ENCODE measurements at regions not wholly inside any gene's neighbourhood (a gene's known extent, or its start where the extent isn't known, plus 50 kb on each side); places are given as distances from the start of the nearest gene placed in this dataset.

GRCh38 chr12:61706783-61707182 lies 553.4 kb upstream of the USP15 start:
- TF ChIP-seq EZH2 (IDR thresholded peaks at IDR 0.05; ENCODE audit: low read length): no peak
- no peak for TF ChIP-seq CTCF (optimal IDR thresholded peaks at IDR 0.05 in 1 of 3, IDR thresholded peaks at IDR 0.05 in 1 of 3, conservative IDR thresholded peaks at IDR 0.05 in 1 of 3; ENCODE audit: extremely low read depth in 1 of 3, insufficient read depth in 2 of 3, low read length in 3 of 3)

GRCh38 chr12:61713121-61713520 lies 547.1 kb upstream of the USP15 start:
- H3K9me1 ChIP-seq (ENCODE audit: control insufficient read depth, extremely low read depth, insufficient read depth, low read length): no peaks in the 10 kb centered on the region
- no peak overlapping the region for H3K9ac ChIP-seq (ENCODE audit: control insufficient read depth, extremely low read depth, insufficient read depth, low read length)
- DNase-seq (ENCODE audit: low read depth, low spot score): no peak
- no peaks in the 10 kb centered on the region for H3K4me1 ChIP-seq (ENCODE audit: control insufficient read depth, extremely low read depth, insufficient read depth, low read length)
- H4K20me1 ChIP-seq (ENCODE audit: control insufficient read depth, extremely low read depth, insufficient read depth, low read length): no peaks in the 10 kb centered on the region
- H3K27me3 ChIP-seq (ENCODE audit: control insufficient read depth, extremely low read depth, insufficient read depth, low read length): no peaks in the 10 kb centered on the region
- no peak overlapping the region for H3K27ac ChIP-seq (ENCODE audit: control insufficient read depth, insufficient read depth, low read length)
- TF ChIP-seq EZH2 (IDR thresholded peaks at IDR 0.05; ENCODE audit: low read length): no peak
- TF ChIP-seq CTCF (optimal IDR thresholded peaks at IDR 0.05 in 1 of 3, IDR thresholded peaks at IDR 0.05 in 1 of 3, conservative IDR thresholded peaks at IDR 0.05 in 1 of 3; ENCODE audit: extremely low read depth in 1 of 3, insufficient read depth in 2 of 3, low read length in 3 of 3): no peak
- H3K36me3 ChIP-seq (ENCODE audit: control insufficient read depth in 2 of 2, extremely low read depth in 1 of 2, insufficient read depth in 2 of 2, low read length in 2 of 2): no peaks in the 10 kb centered on the region
- no peak overlapping the region for H2AFZ ChIP-seq (ENCODE audit: control insufficient read depth, low read length)
- no peaks in the 10 kb centered on the region for H3K9me3 ChIP-seq (ENCODE audit: control insufficient read depth, low read depth, low read length)
- H3K79me2 ChIP-seq (ENCODE audit: control insufficient read depth, insufficient read depth, low read length): no peaks in the 10 kb centered on the region
- H3K4me2 ChIP-seq (ENCODE audit: control insufficient read depth, extremely low read depth, insufficient read depth, low read depth, low read length): no peak overlapping the region
- dilution Hi-C loops (cut with MboI; ENCODE audit: extremely low pct_ligation_motif_present, low sequenced_read_pairs): no loop called here
- no peak for FAIRE-seq
- H3K4me3 ChIP-seq (ENCODE audit: control insufficient read depth in 2 of 3, extremely low read depth in 1 of 3, insufficient read depth in 2 of 3, low read depth in 1 of 3, low read length in 3 of 3): no peak overlapping the region

More at GRCh38 chr12:61706783-61707182, 553.4 kb upstream of the USP15 start:
- no peaks in the 10 kb centered on the region for H3K4me1 ChIP-seq (ENCODE audit: control insufficient read depth, extremely low read depth, insufficient read depth, low read length)
- no peaks in the 10 kb centered on the region for H3K27me3 ChIP-seq (ENCODE audit: control insufficient read depth, extremely low read depth, insufficient read depth, low read length)
- no peaks in the 10 kb centered on the region for H3K9me3 ChIP-seq (ENCODE audit: control insufficient read depth, low read depth, low read length)
- H3K9ac ChIP-seq (ENCODE audit: control insufficient read depth, extremely low read depth, insufficient read depth, low read length): no peak overlapping the region
- FAIRE-seq (no peak), DNase-seq (ENCODE audit: low read depth, low spot score) (no peak)
- no peaks in the 10 kb centered on the region for H3K36me3 ChIP-seq (ENCODE audit: control insufficient read depth in 2 of 2, extremely low read depth in 1 of 2, insufficient read depth in 2 of 2, low read length in 2 of 2)
- H2AFZ ChIP-seq (ENCODE audit: control insufficient read depth, low read length): no peak overlapping the region
- H3K4me2 ChIP-seq (ENCODE audit: control insufficient read depth, extremely low read depth, insufficient read depth, low read depth, low read length): no peak overlapping the region
- dilution Hi-C loops (cut with MboI; ENCODE audit: extremely low pct_ligation_motif_present, low sequenced_read_pairs): no loop called here
- no peaks in the 10 kb centered on the region for H4K20me1 ChIP-seq (ENCODE audit: control insufficient read depth, extremely low read depth, insufficient read depth, low read length)
- H3K9me1 ChIP-seq (ENCODE audit: control insufficient read depth, extremely low read depth, insufficient read depth, low read length): no peaks in the 10 kb centered on the region
- H3K27ac ChIP-seq (ENCODE audit: control insufficient read depth, insufficient read depth, low read length): no peak overlapping the region
- no peak overlapping the region for H3K4me3 ChIP-seq (ENCODE audit: control insufficient read depth in 2 of 3, extremely low read depth in 1 of 3, insufficient read depth in 2 of 3, low read depth in 1 of 3, low read length in 3 of 3)
- H3K79me2 ChIP-seq (ENCODE audit: control insufficient read depth, insufficient read depth, low read length): no peaks in the 10 kb centered on the region
